Activated CD8-positive, alpha-beta memory T cell treated with anti-CD3 and anti-CD28 coated beads for 4 hours (primary cell): ENCODE measurements at regions not wholly inside any gene's neighbourhood (a gene's known extent, or its start where the extent isn't known, plus 50 kb on each side); places are given as distances from the start of the nearest gene placed in this dataset.

ENCODE experiments used
- DNase-seq, 2 donors: peaks; one replicate each; pipeline ENCODE4 v3.0.0-alpha.2; 2020; ENCODE audit warnings: low read depth in 2 of 2

DNA sequence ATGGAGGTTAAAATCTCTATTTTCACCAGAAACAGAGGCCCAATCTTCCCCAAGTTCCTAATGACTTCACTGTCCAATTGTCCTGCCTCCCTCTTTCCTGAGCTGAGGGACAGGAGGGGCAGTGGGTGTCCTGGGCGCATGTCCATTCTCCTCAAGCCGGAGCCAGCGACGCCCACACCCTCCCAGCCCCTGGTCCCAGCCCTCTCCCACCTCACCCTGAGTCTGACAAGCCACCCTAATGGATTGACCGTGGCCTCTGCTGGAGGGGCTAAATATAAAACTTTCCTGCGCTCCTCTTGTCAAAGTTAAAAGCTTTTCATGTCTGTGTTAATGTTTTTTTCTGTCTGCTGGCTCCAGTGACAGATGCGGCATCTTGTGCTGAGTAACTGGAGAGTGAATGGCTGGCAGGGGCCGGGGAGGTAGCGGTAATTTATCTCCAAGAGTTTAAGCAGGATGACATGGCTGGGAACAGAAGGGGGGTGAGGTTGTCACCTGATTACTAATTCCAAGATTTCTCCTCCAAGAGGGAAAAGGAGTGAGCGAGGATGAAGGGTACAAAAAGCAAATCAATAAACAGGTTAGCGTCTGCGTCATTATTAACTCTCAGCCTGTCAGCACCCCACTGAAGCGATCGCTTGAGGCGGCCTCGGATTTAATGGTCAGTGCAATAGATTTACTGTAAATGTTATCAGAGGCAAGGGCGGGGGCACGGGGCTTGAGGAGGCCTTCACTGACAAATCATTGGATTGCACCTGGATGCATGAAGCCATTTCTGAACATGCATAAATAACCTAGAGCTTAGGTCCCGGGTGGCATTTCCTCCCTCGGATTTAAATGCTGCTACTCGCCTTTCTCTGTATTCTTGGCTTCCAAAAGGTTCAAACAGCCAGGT, 118.1 kb upstream of the MAFB start:
- no peak for DNase-seq

DNA sequence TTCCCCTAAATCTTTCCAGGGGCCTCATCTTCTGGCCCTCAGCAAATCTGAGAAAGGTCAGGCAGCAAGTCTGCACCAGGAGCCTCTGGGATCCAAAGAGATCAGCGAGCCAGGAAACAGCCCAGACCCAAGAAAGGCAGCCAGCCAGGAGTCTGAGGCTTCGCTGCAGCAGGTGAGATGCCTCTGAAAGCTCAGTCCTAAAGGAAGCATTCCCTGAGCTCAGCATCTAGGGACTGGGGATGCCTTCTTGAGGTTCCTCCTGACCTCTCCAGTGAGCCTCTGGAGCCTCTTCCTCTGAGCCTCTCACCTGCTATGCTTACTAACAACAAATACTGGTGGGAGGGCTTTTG, 118.8 kb upstream of the MAFB start:
- DNase-seq: no peak

DNA sequence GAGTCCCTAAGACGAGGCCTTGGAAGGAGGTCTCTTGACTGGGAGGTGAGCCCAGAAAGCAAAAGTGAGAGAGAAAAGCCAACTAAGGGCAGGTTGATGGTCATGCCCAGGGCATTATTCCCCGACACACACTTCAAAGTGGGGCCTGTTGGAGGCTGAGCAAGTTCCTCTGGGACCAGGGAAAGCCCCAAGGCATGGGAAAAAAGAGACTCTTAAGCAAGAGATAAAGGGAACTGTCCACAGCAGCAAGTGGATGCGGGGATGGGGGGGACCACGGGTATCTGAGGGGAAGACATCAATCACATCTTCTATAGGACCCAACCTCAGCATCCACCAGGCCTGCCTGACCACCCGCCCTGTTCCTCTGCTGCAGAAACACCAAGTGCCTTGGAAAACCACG, 119.9 kb upstream of the MAFB start:
- no peak for DNase-seq

DNA sequence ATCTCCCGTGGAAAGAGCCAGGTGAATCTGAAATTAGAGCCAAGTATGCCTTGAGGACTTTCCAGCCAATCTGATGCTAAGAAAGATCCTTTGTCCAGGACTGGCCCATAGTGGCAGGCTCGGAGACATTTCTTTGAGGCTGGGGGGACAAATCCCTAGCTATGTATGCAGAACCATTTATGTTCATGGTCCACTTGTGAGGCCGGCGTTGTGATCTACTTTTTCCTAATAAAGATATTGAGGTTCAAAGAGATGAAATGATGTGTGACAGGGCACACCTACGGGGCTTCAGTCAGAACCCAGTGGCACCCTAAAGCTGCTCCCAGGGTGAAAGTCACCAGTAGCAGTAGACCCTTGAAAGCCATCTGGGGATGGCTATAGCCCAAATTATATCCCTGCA, 120.3 kb upstream of the MAFB start:
- DNase-seq: no peak

DNA sequence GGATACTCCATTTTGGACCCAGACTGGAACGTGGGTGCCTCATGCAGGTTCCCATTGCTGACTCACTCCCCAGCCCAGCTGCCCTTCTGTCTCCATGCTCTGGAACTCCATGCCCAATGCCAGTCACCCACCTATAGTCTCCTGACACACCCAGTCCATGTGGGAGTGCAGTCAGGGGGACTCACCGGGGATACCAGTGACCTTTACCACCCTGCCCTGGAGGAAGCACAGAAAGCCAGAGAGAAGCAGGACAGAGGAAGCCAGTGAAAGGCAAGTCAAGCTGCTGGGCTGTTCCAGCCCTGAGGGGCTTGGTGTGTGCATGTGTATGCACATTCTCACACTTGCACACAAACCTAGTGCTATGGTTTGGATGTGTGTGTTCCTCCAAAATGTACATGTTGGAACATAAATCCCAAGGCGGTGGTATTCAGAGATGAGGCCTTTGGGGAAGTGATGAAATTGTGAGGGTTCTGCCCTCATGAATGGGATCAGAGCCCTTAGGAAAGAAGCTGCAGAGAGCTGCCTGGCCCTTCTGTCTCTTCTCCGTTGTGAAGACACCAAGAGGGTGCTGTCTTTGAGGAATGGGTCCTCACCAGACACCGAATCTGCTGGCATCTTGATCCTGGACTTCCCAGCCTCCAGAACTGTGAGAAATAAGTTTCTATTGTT, 121.4 kb upstream of the MAFB start:
- no peak for DNase-seq

DNA sequence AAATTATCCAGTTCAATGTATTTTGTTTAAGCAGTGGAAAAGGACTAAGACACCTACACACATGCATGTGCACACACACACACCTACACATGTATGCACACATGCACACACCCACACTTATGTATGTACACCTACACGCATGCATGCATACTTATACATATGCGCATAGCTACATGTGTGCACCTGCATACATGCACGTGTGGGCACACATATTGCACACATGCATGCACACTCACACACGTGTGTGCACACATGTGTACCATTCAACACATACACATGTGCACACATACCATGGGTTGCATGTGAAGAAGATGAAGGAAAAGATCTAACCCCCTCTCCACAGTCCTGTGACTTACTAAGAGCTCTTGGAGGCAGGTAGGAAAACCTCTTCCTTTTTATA, 122.0 kb upstream of the MAFB start:
- DNase-seq: no peak

DNA sequence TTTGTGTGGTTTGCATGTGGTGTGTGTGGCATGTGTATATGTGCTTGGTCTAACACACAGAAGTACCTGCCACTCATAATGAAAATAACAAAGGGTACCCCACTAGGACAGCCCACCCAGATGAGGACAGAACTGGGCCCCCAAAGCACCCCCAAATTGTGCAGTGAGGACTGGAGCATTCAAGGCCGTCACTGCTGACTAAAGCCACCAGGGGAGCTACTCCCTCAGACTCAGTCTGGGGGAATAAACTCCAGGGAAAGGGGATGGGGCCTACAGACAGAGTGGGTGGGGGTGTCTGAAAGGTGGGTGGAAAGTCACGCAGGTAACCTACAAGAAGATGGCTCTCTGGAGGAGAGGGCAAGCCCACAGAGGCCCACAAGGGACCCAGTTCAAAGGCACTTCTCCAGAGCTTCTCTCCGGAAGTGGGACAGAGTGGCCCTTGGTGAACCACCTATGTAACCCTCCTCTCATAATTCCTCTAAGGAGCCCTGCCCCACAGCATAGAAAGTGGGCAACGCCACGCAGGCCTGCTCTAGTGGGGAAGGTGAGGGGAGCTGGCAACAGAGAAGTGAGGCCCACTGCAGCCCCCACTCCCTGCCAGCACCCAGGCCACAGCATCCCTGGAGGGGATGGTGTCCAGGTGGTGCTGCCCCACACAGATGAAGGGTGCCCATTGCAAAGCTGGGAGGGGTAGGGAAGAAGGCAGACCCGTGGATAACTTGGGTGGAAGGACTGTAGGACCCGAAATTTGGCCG, 122.8 kb upstream of the MAFB start:
- DNase-seq: no peak

DNA sequence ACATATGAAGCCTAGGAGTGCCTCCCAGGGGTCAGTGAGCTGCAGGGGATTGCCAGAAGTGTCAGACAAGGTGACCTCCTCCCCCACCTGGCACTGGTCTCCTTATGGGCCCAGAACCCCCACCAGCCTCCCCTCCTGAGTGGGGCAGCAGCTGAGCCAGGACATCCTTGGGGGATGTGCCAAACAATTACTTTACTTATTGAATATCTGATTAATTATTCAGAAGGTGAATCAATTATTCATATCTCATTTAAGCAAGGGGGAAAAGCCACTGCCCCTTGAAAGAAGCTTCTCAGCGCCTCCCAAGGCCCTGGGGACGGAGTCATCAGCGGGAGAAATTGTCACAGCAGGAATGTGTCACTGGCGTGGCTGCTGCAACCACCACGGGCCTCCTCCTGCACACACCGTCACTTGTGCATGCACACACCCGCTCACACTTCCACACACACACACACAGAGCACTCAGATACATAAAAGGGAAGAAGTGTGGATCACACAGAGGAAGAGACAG, 123.4 kb upstream of the MAFB start:
- no peak for DNase-seq

DNA sequence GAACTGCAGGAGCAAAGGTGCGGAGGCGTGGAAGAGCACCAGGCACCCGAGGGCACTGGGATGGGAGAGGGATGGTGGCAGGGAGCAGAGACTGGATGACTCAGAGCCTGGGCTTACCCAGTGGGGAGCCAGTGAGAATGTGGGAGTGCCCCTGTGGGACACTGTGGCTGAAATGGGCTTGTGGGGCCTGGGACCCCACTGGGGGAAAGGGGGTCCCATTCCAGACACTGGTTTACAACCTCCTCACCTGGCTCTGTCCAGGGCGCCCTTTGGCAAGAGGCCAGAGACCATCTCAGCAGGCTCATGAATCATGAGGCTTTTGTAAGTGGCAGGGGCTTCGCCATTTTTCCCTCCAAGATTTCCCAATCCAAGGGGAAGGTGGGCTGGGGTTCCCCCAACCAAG, 124.0 kb upstream of the MAFB start:
- no peak for DNase-seq

DNA sequence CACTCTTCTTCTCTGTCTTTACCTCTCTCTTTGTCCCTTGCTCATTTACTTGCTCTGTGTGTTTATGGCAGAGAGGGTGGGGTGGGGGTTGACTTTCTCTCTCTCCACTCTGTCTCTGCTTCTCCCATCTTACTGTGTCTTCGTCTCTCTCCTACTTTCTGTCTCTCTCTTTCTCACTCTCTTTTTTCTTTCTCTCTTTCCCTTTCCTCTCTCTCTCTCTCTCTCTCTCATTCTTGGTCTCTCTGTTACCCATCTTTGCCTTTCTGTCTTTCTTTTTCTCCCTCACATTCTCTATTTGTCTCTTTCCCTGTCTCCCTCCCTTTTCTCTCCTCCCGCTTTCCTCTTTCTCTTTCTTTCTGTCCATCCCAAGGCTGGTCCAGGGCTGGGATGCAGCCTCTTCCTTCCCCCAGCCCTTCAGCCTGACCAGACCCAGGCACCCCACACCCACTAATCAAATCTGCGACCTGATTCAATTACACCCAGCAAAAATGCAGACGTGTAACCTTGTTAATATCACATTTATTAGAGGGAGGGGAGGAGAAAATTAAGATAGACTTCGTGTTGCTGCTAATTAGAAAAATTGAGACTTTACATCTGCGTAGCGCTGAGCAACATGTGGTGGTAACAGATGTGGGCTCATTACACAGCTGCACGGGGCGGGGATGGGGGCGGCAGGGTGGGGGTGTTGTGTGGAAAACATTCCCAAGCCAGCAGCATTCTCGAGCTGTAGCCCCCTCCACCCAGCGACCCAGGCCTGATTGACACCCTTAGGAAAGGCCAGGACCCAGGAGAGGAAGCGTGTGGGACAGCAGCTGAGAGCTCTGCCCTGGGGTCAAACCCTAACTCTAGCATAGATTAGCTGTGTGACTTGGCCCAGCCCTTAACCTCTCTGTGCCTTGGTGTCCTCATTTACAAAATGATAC, 124.9 kb upstream of the MAFB start:
- no peak for DNase-seq

DNA sequence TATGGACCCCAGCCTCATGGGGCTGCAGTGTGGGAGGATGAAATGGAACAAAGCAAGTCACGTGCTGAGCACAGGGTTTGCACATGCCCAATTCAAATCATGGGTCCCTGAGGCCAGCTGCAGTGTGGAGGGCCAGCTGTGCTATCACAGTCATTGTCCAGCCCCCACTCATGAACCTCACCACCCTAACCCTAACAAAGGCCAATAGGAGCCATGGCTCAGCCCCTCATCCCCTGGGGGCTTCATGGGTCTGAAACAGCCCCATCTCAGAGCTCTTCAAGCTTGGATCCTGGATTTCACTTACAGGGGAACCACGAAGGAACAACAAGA, 125.6 kb upstream of the MAFB start:
- DNase-seq: no peak

DNA sequence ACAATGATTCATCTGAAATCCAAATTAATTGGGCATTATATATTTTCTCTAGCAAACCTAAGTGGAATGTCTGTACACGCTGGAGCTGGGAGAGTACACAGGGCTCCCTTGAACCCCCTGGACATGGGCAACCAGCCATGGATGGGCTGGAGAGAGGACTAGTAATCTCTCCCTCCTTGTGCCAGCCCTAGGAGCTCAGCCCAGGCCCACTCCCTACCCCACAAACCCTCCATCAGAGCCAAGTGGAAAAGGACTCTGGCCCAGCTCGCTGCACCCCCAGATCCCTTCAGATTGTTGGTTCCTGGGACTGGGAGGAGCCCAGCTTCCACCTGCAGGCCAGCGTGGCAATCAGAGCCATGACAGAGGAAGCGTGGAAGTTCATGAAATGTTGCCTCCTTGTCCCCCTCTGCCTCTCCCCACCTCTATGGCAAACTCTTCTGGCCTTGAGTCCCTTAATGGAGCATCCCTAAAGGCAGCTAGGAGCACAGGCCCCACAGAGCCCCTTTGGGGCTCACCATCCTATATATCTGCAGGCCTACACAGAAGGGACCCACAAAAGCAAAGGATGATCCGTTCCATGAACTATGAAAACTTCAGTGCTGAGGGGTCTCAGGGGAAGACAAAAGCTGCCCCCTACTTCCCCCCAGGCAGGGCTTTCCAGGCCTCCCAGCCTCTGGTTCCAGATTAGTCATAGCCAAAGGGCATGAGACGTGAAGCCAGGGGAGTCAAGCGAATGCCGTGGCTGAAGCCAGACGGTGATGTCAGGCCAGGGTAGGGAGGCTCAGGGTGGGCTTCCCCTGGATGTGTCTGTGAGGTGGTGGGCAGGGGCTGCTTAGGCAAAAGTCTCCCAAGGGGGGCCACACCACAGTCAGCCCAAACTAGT, 126.4 kb upstream of the MAFB start:
- no peak for DNase-seq

DNA sequence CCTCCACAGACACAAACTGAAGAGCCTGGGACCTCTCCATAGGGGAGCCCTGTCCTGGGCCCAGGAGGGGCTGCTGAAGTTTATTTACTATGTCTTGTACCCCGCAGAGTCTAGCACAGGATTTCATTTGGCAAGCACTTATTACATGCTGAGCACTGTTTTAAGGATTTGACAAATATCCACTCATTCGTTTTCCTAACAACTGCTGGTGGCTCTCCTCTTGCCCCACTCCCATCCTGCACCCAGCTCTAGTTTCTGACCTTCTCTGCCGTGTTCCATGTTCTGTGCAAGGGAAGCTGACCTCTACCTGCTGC, 127.0 kb upstream of the MAFB start:
- DNase-seq: no peak

DNA sequence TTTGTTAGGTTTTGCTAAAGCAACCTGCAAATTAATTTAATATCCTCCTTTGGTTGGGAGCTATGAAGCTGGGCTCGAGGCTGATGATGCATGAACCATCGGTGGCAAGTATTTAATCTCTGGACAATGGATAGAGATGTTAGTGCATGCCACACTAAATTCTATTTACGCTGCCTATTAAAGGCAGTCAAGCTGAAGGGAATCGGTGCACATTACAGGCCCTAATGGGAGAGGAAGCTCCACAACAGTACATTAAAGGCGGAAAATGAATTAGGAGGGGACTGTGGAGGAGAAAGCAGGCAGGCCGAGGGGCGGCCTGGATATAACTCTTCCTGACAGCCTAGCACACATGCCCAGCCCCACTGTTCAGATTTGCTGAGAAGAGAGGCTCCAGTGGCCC, 132.4 kb upstream of the MAFB start:
- DNase-seq: no peak

DNA sequence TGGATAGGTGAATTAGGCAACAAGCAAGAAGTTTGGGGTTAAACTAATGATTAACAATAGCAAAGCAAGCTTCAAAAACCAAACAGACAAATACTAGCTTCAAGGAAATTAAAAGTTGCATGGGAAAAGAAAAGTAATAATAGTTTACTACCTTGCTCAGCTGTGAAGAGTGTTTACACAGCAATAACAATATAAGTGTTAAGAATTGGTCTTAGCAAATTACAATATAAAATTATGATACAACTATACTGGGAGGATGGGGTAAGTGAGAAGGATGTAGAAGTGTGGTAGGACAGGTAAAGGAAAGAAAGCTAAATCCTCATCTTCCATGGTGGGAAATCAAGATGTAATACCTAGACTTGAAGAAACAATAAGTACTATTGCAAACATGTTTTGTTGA, 137.7 kb upstream of the MAFB start:
- DNase-seq: no peak

DNA sequence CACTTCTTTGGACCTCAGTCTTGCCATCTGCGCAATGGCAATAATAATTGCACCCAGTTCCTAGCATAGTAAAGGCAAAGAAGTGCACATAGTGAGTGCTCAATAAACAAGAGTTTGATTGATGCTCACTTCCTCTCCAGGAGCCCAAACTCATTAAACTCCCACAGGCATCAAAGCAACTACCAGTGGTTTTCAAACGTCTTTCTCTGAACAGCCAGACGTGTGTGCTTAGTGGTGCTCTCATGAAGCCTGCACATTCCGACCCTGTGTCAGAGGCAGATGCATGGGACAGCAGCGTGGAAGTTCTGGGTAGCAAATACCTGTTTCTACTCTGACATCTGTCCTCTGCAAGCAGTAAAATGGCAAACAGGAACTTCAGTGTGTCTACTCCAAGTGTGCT, 146.3 kb upstream of the MAFB start:
- DNase-seq: no peak

DNA sequence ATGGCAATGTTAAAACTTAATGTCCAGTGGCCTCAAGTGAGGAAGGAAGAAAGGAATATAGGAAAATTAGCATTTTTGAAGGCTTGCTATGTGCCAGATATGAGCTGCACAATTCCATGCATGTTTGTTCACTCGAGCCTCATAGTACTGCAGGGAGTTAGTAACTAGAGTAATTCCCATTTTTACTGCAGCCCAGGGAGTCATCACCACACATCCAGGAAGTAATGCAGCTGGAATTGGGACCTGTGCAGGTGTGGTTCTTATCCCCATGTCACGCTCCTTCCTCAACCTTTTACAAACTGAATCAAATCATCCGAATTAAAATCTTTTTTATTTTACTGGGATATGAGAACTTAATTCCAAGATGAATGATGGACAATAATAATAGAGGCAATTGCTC, 149.5 kb upstream of the MAFB start:
- DNase-seq: no peak

DNA sequence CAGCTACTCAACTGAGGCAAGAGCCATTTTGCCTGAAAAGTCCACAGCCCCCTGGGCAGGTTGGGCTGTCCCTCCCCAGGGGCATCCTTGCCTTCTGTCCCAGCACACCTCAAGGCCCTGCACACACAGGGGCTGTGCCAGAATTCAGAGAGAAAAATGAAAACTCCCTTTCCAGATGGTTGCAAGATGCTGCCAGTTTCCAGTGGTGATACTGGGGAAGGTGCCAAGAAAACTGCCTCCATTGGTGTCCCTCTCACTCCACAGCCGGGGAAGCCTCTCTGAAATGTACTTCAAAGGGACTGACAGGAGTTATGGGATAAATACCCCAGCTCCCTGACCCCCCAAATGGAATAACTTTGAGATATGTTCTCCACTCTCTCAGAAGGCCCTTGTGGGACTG, 154.2 kb upstream of the MAFB start:
- DNase-seq: no peak

DNA sequence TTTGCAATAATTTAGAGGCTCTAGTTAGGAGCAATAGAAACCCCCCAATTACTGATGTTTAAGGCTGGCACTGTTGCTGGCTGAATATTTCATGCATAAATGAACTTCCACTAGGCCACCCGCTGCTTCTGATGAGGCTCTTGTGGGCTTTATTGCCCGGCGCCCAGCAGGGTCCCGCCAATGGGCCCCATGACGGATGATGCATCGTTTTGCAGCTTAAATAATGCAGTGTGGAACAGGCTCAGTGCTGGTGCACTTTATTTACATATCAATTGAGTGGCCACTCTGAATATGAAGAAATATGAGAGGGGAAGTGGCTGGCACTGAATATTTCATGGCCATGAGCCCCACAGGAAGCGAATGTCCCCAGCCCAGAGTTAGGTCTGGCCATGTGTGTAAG, 155.3 kb upstream of the MAFB start:
- DNase-seq: no peak

DNA sequence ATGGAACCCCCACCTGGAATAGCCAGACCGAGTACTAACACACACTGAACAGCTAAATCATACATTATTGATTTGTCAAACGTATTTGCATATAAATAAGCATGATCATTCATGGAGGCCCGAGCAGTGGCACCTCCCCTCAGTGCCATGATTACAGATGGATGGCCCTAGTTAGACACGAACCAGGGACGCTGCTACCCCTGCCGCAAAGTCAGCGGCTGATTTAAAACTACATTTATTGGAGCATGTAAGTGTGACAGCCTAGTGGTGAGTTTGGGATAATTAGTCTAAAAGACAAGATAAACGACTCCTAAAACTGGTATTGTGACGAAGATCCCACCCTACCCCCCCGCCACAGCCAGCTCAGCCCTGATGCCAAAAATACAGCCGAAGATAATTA, 159.1 kb upstream of the MAFB start:
- DNase-seq: no peak

DNA sequence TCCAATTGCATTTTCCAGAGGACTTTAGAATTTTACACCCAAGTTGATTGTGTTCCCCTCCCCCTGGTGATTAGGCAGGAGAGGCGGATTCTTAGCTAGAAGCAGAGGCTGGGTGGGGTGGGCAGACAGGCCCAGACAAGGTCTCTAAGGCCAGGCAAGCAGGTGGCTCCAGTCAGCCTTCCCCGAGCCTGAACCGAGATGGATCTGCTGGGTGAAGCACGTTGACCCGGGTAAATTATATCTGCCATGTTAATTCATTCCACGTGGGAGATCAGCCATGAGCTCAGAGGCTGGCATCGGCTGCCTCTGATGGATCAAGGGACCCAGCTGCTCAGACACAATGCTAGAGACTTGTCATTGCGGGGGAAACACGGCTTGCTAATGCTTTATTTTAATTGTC, 159.5 kb upstream of the MAFB start:
- no peak for DNase-seq
